ENCODE measurements at regions not wholly inside any gene's neighbourhood (a gene's known extent, or its start where the extent isn't known, plus 50 kb on each side); places are given as distances from the start of the nearest gene placed in this dataset.
A peak's percentile ranks its signal among the peaks of the same experiment; 100 is the strongest.
"Not testable (repeated sequence)": the region's sequence is repeated elsewhere in the genome, so short reads cannot be mapped to it uniquely, and the experiment has no call there.

- DNase-seq (ENCODE audit: low read depth): no peak
These were observed 216.7 kb downstream of the C16orf95 start for GRCh38 chr16:87100306-87101058.

DNA sequence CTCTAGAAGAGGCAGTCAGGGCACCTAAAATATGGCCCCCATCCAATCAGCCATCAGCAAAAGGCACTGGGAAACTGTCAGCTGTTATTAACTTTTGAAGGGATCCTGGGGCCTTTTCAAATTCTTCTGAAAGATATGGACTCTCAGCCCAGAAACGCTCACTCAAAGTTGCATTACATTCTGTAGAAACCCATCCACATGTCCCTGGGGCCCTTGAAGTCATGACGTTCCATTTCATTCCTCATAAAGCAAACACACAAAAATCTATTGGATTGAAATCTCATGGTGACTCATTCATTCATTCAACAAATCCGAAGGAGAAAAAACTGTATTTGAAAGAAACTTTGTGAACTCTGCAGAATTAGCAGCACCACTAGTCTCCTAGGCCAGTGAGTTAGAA is 215.3 kb downstream of the C16orf95 start:
- DNase-seq (ENCODE audit: low read depth): peak; percentile 97

- DNase-seq (ENCODE audit: low read depth): no peak
These were observed 210.0 kb downstream of the C16orf95 start for GRCh38 chr16:87107201-87107600.

- DNase-seq (ENCODE audit: low read depth): no peak
These were observed 208.9 kb downstream of the C16orf95 start for GRCh38 chr16:87108278-87108677.

- no peak for DNase-seq (ENCODE audit: low read depth)
These were observed 208.3 kb downstream of the C16orf95 start for GRCh38 chr16:87108941-87109340.

- no peak for DNase-seq (ENCODE audit: low read depth)
These were observed 202.4 kb downstream of the C16orf95 start for GRCh38 chr16:87114832-87115231.

DNA sequence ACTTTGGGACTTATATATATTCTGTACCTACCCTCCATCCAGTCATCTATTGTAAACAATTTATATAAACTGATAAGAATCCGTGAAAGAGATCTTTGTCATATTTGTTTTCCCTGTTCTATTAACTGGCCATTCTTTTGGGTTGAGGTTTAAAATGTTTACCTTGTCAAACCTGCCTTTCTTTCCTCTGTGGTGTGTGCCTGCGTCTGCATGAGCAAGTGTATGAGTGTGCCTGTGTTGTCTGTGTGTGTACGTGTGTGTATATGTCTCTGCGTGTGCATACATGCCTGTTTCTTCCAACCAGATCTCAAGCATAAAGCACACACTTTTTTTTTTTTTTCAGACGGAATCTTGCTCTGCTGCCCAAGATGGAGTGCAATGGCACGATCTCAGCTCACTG is 201.5 kb downstream of the C16orf95 start:
- DNase-seq (ENCODE audit: low read depth): no peak

DNA sequence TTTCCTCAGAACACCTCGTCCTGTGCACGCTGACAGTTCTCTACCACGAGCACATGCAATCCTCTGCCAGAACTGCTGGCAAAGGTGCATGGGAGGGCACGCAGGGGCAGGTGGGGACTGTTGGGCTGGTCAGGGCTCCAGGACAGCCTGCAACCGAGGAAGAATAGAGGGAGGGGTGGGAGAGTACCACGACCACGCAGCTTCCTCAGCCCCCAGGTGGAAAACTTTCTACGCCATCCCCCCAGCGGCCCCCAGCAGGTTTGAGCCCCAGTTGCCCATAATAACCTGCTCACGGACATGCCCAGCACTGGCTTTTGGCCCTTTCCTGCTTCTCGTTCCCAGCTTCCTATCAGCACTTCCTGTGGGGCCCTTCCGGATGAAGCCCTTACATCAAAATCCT is 199.3 kb downstream of the C16orf95 start:
- no peak for DNase-seq (ENCODE audit: low read depth)

DNA sequence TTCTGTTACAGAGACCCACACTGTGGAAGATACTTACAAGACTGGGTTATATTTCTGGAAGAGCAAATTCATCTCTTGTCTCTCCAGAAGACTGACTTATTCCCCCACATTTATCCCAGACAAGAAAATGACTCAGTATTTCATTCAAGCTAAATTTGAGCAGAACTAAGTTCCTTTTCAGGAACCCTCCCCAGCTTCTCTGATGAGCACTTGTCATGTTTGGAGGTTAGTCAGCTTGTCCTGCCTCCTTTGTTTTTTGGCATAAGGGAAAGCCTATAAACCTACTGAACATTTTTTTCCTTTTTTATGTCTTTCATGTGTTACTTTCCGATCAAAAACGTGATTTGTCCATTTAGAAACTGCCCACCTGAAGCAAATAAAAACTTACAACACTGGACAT is 198.0 kb downstream of the C16orf95 start:
- DNase-seq (ENCODE audit: low read depth): no peak

GRCh38 chr16:87119748-87120147 is 197.4 kb downstream of the C16orf95 start:
- no peak for DNase-seq (ENCODE audit: low read depth)

DNA sequence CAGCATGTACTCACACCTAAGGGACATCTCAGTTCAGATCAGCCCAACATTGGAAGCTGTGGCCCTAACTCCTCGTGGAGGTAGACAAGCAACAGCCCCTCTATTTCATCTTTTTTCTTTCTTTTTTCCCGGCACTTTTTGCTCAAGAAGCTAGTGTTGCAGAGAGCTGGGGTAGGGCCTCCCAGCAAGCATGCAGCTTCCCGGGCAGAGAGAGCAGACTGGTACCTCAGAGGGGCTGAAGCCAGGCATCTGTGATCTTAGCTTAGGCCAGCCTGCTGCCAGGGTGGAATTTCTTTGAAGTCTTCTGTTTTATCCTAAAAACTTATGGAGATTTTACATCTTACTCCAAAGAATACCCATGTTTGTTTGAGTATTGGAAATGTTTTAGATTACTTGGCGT is 195.4 kb downstream of the C16orf95 start:
- DNase-seq (ENCODE audit: low read depth): no peak

DNA sequence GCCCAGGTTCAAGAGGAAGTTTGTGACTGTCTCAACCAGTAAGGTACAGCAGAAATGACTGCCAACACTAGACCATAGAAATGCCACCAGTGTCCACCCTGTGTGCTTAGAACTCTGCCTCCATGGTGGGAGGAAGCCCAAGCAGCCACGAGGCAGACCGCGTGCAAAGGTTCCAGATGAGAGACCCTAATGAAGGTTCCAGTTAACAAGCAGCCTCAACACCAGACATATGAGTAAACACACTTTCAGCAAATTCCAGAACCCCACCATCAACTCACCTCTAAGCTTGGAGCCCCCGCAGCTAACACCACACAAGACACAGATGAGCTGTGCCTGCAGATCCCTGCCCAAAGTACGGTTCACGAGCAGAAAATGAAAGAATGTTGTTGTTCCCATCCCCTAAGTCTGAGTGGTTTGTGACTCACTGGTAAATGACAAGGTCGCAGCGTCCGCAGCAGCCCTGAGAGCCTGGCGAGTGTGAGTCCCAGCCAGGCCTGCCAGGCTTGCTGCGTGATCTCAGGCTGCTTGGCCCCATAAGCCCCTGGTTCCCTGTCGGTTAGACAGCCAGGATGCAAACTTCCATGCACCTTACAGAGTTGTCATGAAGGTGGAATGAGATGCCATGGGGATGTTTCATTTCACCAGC is 193.7 kb downstream of the C16orf95 start:
- no peak for DNase-seq (ENCODE audit: low read depth)

DNA sequence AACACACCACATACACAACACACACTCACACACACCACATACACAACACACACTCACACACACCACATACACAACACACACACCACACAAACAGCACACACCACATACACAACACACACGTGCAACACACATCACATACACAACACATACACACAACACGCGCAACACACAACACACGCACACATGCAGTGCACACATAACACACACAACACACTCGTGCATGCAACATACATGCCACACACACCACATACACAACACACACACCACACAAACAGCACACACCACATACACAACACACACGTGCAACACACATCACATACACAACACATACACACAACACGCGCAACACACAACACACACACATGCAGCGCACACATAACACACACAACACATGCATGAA is 192.8 kb downstream of the C16orf95 start:
- DNase-seq (ENCODE audit: low read depth): not testable (repeated sequence)

DNA sequence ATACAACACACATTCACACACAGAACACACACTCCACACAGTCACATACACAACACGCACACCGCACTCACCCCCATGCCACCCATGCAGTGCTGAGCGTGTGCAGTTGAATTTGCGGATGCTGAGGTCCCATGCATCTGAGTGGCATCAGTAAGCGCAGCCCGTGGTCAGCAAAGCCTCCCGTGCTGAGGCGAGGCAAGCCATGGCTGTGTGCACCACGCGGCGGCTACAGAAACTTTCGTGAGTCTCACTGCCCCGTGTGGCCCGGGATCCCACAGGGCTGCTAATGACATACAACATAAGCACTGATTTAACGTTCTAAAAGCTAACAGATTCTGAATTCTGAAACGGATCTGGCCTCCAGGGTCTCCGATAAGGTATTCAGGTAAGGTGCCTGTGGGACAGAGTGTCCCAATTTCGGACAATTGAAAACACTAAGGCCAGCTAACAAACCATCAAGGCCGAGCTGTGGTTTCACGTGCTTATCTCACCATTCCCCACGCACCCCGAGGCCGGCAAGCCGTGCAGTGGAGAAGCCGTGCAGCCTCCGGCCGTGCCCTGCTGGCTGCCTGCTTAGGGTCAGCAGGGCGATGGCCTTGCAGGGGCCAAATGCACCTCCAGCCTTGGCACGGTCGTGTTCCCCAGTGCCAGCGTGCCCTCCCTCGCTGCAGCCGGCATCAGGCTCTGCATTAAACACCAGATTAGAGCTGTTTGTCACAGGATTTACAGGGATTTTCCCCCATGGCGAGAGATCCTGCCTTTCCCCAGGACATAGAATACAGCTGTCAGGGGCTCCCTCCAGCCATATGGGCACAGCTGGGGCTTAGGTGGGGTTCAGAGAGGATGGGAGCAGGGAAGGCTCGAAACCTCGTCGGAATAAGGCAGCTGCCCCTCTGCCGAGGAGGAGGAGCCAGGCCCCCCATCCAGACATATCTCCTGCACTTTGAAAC is 191.7 kb downstream of the C16orf95 start:
- no peak for DNase-seq (ENCODE audit: low read depth)

- no peak for DNase-seq (ENCODE audit: low read depth)
These were observed 190.7 kb downstream of the C16orf95 start for GRCh38 chr16:87126403-87127025.

DNA sequence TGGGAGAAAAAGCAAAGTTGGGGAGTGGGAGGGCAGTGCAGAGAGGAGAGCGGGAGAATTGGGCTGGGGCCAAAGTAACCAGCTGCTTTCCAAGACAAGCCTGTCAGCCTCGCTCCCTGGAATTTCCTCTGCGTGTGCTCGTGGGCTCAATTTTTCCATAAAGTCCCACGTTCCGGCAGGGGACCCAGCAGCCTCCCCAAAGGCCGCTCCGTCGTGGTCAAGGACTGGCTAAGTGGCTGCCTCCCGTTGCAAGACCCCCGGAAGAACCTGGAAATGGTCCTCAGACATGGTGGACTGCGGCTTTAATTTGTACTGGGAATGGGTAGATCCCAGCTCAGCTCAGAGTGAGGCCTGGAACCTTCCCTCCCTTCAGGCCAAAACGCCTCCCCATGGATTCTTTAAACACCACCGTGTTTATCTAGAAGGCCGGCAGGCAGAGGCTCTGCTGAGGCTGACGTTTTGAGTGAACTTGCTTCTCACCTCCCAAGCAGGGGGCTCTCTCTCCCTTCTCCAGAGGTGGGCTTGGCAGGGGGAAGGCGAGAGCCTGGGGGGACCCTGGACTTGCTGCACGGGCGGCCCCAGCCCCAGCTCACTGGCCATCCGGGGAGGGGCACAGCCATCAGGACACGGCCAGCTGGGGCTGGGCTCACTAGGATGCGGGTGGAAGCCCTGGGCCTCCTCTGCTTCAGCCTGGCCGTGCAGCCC is 190.0 kb downstream of the C16orf95 start:
- peak; percentile 40 for DNase-seq (ENCODE audit: low read depth)

DNA sequence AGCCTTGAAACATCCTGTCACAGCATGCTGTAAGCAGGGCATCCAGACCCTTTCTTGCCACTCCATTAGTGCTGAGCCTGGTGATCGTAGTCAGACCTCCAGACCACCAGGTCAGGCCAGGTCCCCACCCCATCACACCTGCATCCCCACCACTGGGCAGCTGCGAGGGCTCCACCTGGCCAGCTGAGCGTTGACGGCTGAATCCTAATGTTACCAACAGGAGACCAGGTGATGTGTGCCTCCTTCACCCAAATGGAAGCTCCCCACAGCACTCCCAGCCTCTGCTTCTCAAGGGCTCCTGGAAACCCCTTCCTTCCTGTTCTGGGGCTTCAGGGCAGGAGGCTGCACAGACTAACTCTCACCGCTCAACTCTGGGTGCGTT is 189.4 kb downstream of the C16orf95 start:
- DNase-seq (ENCODE audit: low read depth): no peak

DNA sequence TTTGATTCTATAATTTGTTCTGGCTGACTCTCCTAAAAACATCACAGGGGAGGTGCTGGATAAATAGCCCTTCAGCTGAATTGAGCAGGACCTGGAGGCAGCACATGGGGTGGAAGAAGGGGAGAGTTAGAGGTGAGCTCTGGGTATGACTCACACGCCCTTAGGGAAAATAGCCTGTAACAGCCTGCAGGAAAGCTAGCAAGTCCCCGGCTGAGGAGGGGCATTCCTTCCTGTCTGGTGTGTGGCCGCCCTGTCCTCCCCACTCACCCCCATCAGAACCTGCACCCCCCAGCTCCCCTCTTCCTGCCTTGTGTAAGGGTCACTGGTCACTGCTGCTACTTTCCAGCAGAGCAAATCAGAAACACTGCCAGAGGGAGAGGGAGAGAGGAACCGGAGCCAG is 187.4 kb downstream of the C16orf95 start:
- no peak for DNase-seq (ENCODE audit: low read depth)

DNA sequence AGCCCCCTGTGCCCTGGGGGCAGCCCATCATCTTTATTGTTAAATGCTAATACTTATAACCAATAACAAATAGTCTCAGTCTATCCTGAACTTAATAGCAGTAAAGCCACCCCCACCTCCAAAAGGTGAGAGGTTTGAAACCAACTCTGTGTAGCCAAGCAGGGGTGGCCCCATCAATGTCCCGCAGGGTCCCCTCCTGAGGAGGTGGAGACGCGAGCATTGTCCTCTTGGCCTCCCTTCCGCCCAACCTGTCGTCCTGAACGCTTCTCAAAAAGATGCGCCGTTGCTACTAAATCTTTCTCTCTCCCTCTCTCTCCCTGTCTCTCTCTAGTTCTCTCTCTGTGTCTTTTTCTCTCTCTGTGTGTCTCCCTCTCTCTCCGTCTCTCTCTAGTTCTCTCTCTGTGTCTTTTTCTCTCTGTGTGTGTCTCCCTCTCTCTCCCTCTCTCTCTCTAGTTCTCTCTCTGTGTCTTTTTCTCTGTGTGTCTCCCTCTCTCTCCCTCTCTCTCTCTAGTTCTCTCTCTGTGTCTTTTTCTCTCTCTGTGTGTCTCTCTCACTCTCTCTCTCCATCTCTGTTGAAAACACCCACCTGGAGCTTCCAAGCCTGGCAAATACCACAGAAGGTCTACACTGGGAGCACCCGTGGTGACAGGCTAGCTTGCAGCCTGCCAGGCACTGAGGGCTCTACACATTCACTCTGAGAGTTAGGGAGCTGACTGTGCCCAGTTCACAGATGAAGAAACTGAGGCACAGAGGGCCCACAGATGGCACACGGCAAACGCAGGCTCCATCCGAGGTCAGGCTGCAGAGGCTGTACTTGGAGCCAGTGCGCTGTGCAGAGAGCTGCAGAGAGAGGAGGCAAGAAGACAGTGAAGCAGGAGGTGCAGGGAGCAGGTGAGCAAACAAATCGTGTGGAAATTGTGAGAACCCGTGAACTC is 185.9 kb downstream of the C16orf95 start:
- DNase-seq (ENCODE audit: low read depth): no peak

DNA sequence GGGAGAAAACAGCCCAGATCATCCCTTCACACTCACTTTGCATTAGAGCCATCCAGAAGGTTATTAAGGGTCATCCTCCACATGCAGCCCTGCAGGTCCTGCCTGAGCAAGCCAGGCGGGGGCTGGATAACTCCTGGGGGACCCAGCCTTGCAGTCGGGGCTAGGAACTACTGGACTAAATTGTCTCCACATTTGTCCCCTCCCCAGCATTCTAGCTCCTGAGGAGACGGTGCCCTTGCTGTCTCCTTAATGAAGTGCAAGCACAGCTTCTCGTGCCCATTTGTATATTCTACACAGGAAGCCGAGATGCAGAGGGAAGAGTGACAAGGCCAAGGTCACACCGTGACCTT is 185.2 kb downstream of the C16orf95 start:
- DNase-seq (ENCODE audit: low read depth): no peak

All from stromal cell of bone marrow (primary cell).